Osteoblast (primary cell): ENCODE measurements at regions not wholly inside any gene's neighbourhood (a gene's known extent, or its start where the extent isn't known, plus 50 kb on each side); places are given as distances from the start of the nearest gene placed in this dataset.

Source experiments
- DNase-seq: peaks from one replicate; pipeline ENCODE4 v3.0.0; 2011; ENCODE audit warnings: low spot score, mixed read lengths; ENCODE audit not compliant: insufficient read length; ENCODE audit errors: missing footprints
- H2AFZ ChIP-seq: 2 replicates; pipeline ENCODE4 v1.6.0; 2011; ENCODE audit warnings: mild to moderate bottlenecking, low read length
- H3K27ac ChIP-seq: 2 replicates; pipeline ENCODE4 v1.5.1; 2011; ENCODE audit warnings: mild to moderate bottlenecking, low read depth, low read length, moderate library complexity
- H3K27me3 ChIP-seq: 2 replicates; pipeline ENCODE4 v1.6.0; 2012; ENCODE audit warnings: mild to moderate bottlenecking, control low read depth, inconsistent platforms, low read length, moderate library complexity; ENCODE audit not compliant: insufficient read depth
- H3K36me3 ChIP-seq: 2 replicates; pipeline ENCODE4 v1.5.1; 2011; ENCODE audit warnings: mild to moderate bottlenecking, low read length, control low read depth, moderate library complexity; ENCODE audit not compliant: insufficient read depth
- H3K4me1 ChIP-seq: 2 replicates; pipeline ENCODE4 v1.5.1; 2011; ENCODE audit warnings: mild to moderate bottlenecking, low read length, control low read depth, moderate library complexity; ENCODE audit not compliant: insufficient read depth
- H3K4me2 ChIP-seq: 2 replicates; pipeline ENCODE4 v1.6.0; 2011; ENCODE audit warnings: mild to moderate bottlenecking, low read length; ENCODE audit not compliant: insufficient read depth
- H3K4me3 ChIP-seq: fragments of 200-600 bp; sonication (generic); 3 replicates; pipeline ENCODE4 v1.5.1; 2012; ENCODE audit warnings: mild to moderate bottlenecking, low read length, inconsistent platforms; ENCODE audit not compliant: insufficient read depth
- H3K79me2 ChIP-seq: 2 replicates; pipeline ENCODE4 v1.6.0; 2012; ENCODE audit warnings: mild to moderate bottlenecking, low read length, control low read depth, inconsistent platforms; ENCODE audit not compliant: insufficient read depth
- H3K9me3 ChIP-seq: 2 replicates; pipeline ENCODE4 v1.5.1; 2011; ENCODE audit warnings: low read depth, low read length, control low read depth
- H4K20me1 ChIP-seq: 2 replicates; pipeline ENCODE4 v1.6.0; 2012; ENCODE audit warnings: mild to moderate bottlenecking, low read length, control low read depth; ENCODE audit not compliant: insufficient read depth
- TF ChIP-seq, protein P1 (sequence below): IDR thresholded peaks from 2 replicates; pipeline ENCODE4 v1.5.1; 2011; ENCODE audit warnings: mild to moderate bottlenecking, low read depth, low read length, moderate library complexity; ENCODE audit errors: extremely low read depth

GRCh38 chr10:78623578-78624215 is 445.1 kb upstream of the ZMIZ1 start:
- DNase-seq, result peak; percentile 90
- Histone ChIP-seq H3K4me2 (peak overlapping the region; percentile 23), H2AFZ (no peak overlapping the region), H3K27ac (no peak overlapping the region), H3K9me3 (no peaks in the 10 kb centered on the region), H3K27me3 (peaks cover 10% of the 10 kb centered on the region), H3K36me3 (no peaks in the 10 kb centered on the region), H3K4me1 (peaks cover 11% of the 10 kb centered on the region), H3K4me3 (no peak overlapping the region), H3K79me2 (no peaks in the 10 kb centered on the region), H4K20me1 (no peaks in the 10 kb centered on the region)
- TF ChIP-seq, protein P1, sequence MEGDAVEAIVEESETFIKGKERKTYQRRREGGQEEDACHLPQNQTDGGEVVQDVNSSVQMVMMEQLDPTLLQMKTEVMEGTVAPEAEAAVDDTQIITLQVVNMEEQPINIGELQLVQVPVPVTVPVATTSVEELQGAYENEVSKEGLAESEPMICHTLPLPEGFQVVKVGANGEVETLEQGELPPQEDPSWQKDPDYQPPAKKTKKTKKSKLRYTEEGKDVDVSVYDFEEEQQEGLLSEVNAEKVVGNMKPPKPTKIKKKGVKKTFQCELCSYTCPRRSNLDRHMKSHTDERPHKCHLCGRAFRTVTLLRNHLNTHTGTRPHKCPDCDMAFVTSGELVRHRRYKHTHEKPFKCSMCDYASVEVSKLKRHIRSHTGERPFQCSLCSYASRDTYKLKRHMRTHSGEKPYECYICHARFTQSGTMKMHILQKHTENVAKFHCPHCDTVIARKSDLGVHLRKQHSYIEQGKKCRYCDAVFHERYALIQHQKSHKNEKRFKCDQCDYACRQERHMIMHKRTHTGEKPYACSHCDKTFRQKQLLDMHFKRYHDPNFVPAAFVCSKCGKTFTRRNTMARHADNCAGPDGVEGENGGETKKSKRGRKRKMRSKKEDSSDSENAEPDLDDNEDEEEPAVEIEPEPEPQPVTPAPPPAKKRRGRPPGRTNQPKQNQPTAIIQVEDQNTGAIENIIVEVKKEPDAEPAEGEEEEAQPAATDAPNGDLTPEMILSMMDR, result no peak

GRCh38 chr10:78624791-78625190 is 444.0 kb upstream of the ZMIZ1 start:
- H3K79me2 ChIP-seq, result no peaks in the 10 kb centered on the region
- H3K27me3 ChIP-seq, result peaks cover 10% of the 10 kb centered on the region

DNA sequence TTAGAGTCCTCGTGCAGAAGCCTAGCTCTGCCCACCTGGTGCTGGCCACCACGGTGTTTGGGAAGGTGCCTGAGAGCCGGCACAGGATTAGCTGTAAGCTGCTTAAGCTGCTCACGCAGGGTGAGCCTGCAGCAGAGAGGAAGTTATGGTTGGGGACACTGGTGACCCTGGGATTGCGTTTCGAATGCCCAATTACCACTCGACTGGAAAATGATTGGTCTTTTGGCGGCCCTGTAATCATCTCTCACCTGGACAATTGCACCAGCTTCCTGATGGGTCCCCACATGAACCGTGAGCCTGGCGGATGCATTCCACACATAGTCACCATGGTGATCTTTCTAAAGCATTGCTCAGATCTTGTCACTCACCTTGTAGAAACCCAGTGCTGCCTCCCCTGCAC is 442.3 kb upstream of the ZMIZ1 start:
- peaks cover 22% of the 10 kb centered on the region for H3K4me1 ChIP-seq
- H3K4me3 ChIP-seq, result no peak overlapping the region
- peaks cover 7% of the 10 kb centered on the region for H3K27me3 ChIP-seq
- H3K79me2 ChIP-seq, result no peaks in the 10 kb centered on the region
- H3K4me2 ChIP-seq, result no peak overlapping the region
- H3K36me3 ChIP-seq, result no peaks in the 10 kb centered on the region
- H3K9me3 ChIP-seq, result no peaks in the 10 kb centered on the region
- TF ChIP-seq, protein P1, result no peak
- no peak for DNase-seq
- no peak overlapping the region for H3K27ac ChIP-seq
- H2AFZ ChIP-seq, result no peak overlapping the region
- H4K20me1 ChIP-seq, result no peaks in the 10 kb centered on the region

More at GRCh38 chr10:78624791-78625190, 444.0 kb upstream of the ZMIZ1 start:
- Histone ChIP-seq H3K27ac (no peak overlapping the region), H2AFZ (no peak overlapping the region), H3K9me3 (no peaks in the 10 kb centered on the region), H3K4me2 (no peak overlapping the region), H3K36me3 (no peaks in the 10 kb centered on the region), H3K4me1 (peaks cover 11% of the 10 kb centered on the region), H3K4me3 (no peak overlapping the region), H4K20me1 (no peaks in the 10 kb centered on the region)
- DNase-seq, result no peak
- TF ChIP-seq, protein P1, result no peak

GRCh38 chr10:78627254-78627795 is 441.4 kb upstream of the ZMIZ1 start:
- Histone ChIP-seq H3K27ac (no peak overlapping the region), H3K36me3 (no peaks in the 10 kb centered on the region), H3K27me3 (peaks cover 7% of the 10 kb centered on the region), H3K4me3 (no peak overlapping the region), H3K4me2 (no peak overlapping the region), H4K20me1 (no peaks in the 10 kb centered on the region), H3K4me1 (peaks cover 28% of the 10 kb centered on the region), H2AFZ (no peak overlapping the region), H3K9me3 (no peaks in the 10 kb centered on the region), H3K79me2 (no peaks in the 10 kb centered on the region)
- no peak for DNase-seq
- TF ChIP-seq, protein P1, result no peak
